Activated CD4-positive, alpha-beta T cell treated with anti-CD3 and anti-CD28 coated beads, Interleukin-2, amount 10 ng/mL, durations not matched to agents 7 days and 5 days (primary cell): ENCODE measurements at regions not wholly inside any gene's neighbourhood (a gene's known extent, or its start where the extent isn't known, plus 50 kb on each side); places are given as distances from the start of the nearest gene placed in this dataset.

ENCODE experiments used
- CTCF ChIA-PET: fragments of 350-600 bp; sonication (Branson Sonifier 250); formaldehyde crosslinking; loops from one replicate; lab custom pipeline; 2021; ENCODE audit warnings: antibody characterized with exemption; lab: Charles Lee
- POLR2A ChIA-PET: fragments of 350-600 bp; sonication (Branson Sonifier 250); formaldehyde crosslinking; loops from one replicate; lab custom pipeline; 2021; ENCODE audit warnings: antibody characterized with exemption; lab: Charles Lee
- DNase-seq: peaks from one replicate; pipeline ENCODE4 v3.0.0-alpha.2; 2020
- H3K27ac Mint-ChIP-seq: one replicate; pipeline ENCODE4 v1.8.0; 2021; ENCODE audit warnings: mild to moderate bottlenecking, moderate library complexity, mixed read lengths
- H3K27me3 Mint-ChIP-seq: one replicate; pipeline ENCODE4 v1.8.0; 2021; ENCODE audit warnings: mixed read lengths
- H3K36me3 Mint-ChIP-seq: one replicate; pipeline ENCODE4 v1.8.0; 2021; ENCODE audit warnings: low read depth, mixed read lengths
- H3K4me1 Mint-ChIP-seq: one replicate; pipeline ENCODE4 v1.8.0; 2021; ENCODE audit warnings: mixed read lengths
- H3K4me3 Mint-ChIP-seq: one replicate; pipeline ENCODE4 v1.8.0; 2021; ENCODE audit warnings: mild to moderate bottlenecking, moderate library complexity, mixed read lengths
- H3K9me3 Mint-ChIP-seq: one replicate; pipeline ENCODE4 v1.8.0; 2021; ENCODE audit warnings: mixed read lengths

DNA sequence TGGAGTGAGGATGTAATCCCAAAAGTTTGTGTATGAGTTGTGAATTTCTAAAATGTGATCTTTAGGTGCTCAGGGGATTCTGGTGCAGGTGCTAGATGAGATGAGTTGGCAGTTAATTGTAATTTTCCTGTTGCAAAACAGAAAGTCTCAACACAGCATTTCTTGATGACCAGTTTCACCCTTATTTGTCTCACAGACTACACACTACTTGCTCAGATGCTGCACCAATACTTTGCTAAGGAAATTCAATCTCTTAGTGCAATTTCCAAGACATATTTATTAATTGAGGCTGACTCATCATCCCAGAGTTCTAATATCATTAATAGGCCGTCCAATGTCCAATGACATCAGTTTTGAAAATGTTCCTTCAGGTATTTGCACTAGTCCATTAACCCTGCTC lies 159.2 kb upstream of the SFRP2 start:
- H3K27me3 Mint-ChIP-seq: peaks cover 34% of the 10 kb centered on the region
- POLR2A ChIA-PET: no interaction called here
- H3K4me1 Mint-ChIP-seq: peaks cover 22% of the 10 kb centered on the region
- peaks cover 10% of the 10 kb centered on the region for H3K9me3 Mint-ChIP-seq
- no peak for DNase-seq
- CTCF ChIA-PET: no interaction called here
- H3K27ac Mint-ChIP-seq: no peak overlapping the region
- no peak overlapping the region for H3K4me3 Mint-ChIP-seq
- peaks cover 2% of the 10 kb centered on the region for H3K36me3 Mint-ChIP-seq

DNA sequence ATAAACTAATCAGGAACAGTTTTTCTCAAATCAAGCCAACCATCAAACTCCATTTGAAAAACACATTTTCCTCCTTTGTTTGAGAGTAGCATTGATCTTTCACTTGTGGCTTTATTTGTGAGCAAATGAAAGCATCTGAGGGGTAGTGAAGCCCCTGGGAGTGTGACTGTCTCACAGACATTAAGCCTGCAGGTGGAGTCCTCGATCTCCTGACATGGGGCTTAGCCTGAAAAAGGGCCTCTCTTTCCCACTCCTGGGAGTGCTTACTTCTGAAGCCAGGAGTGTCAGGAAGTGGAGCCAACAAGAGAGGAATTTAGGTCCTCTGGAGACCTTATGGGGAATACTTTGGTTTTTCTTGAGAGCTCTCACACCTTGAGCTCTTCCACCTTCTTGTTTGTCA lies 158.2 kb upstream of the SFRP2 start:
- ChIA-PET POLR2A (no interaction called here), CTCF (no interaction called here)
- peaks cover 33% of the 10 kb centered on the region for H3K27me3 Mint-ChIP-seq
- H3K27ac Mint-ChIP-seq: no peak overlapping the region
- peaks cover 2% of the 10 kb centered on the region for H3K36me3 Mint-ChIP-seq
- H3K4me3 Mint-ChIP-seq: no peak overlapping the region
- H3K9me3 Mint-ChIP-seq: peaks cover 10% of the 10 kb centered on the region
- H3K4me1 Mint-ChIP-seq: peaks cover 22% of the 10 kb centered on the region
- DNase-seq: no peak

DNA sequence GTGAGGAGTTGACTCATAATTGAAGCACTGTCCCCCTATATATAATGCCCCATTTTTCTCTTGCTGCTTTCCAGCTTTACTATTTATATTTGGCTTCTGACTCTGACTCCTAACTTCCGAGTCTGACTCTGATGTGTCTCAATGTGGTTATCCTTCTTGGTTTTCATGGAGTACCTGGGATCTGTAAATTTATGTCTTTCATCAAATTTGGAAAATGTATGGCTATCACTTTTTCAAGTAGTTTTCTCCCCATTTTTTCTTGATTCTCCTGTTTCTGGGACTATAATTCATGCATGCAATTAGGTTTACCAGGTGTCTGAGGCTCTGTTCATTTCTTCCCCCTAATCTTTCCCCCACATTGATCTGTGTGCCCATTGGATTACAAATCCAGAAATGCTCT lies 156.8 kb upstream of the SFRP2 start:
- POLR2A ChIA-PET: no interaction called here
- Mint-ChIP-seq H3K4me1 (peaks cover 20% of the 10 kb centered on the region), H3K36me3 (peaks cover 2% of the 10 kb centered on the region), H3K27ac (no peak overlapping the region), H3K4me3 (no peak overlapping the region), H3K27me3 (peaks cover 38% of the 10 kb centered on the region), H3K9me3 (peaks cover 10% of the 10 kb centered on the region)
- CTCF ChIA-PET: no interaction called here
- DNase-seq: no peak

DNA sequence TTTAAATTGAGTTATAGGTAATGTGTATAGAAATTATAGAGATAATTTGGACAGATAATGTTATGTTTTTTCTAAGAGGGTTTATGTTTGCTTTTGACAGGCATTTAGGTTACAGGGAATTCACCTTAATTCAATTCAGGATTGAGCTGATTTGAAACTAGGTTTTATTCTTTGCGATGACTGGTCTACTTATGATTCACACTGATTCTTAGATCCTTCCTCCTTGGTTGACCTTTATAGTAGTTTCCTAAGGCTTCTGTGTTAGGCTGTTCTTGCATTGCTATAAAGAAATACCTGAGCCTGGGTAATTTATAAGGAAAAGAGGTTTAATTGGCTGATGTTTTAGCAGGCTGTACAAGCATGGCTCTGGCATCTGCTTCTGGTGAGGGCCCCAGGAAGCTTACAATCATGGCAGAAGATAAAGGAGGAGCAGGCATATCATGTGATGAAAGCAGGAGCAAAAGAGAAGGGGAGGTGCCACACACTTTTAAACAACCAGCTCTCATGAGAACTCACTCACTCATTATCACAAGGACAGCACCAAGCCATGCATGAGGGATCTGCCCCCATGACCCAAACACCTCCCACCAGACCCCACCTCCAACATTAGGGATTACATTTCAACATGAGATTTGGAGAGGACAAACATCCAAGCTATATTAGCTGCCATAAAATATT lies 155.0 kb upstream of the SFRP2 start:
- no peak overlapping the region for H3K27ac Mint-ChIP-seq
- ChIA-PET POLR2A (no interaction called here), CTCF (interaction anchor here (0.6 kb wide), 1 partner anchor 1027 kb away, joined by 4 read pairs; no protein-coding TSS in a partner anchor)
- peaks cover 4% of the 10 kb centered on the region for H3K4me1 Mint-ChIP-seq
- peaks cover 2% of the 10 kb centered on the region for H3K36me3 Mint-ChIP-seq
- H3K9me3 Mint-ChIP-seq: peaks cover 10% of the 10 kb centered on the region
- no peak overlapping the region for H3K4me3 Mint-ChIP-seq
- no peak for DNase-seq
- H3K27me3 Mint-ChIP-seq: peaks cover 36% of the 10 kb centered on the region

DNA sequence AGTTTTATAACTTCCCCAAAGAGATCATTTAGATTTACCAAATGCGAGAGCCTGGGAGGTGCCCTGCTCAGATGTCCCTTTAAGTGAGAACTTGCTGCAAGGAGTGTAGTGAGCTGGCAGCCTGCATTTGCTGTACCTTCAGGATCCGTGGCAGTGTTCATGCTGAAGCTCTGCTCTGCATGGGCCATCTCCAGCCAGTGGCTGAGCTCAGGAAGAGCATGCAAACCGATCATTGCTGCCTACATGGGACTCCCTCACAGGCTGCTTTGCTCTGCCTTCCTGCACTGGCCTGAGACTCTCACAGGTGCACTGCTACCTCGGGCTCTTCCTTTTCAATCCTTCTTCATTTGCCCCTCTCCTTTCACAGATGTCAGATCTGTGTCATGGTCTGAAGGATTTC lies 152.0 kb upstream of the SFRP2 start:
- no peak for DNase-seq
- Mint-ChIP-seq H3K9me3 (peaks cover 6% of the 10 kb centered on the region), H3K27ac (no peak overlapping the region), H3K36me3 (peaks cover 2% of the 10 kb centered on the region), H3K4me1 (no peaks in the 10 kb centered on the region), H3K4me3 (no peak overlapping the region), H3K27me3 (peaks cover 28% of the 10 kb centered on the region)
- POLR2A ChIA-PET: interaction anchor here (0.6 kb wide), 1 partner anchor 768 kb away, joined by 3 read pairs; no protein-coding TSS in a partner anchor
- CTCF ChIA-PET: interaction anchor here (0.7 kb wide), 1 partner anchor 18 kb away, joined by 3 read pairs; no protein-coding TSS in a partner anchor

DNA sequence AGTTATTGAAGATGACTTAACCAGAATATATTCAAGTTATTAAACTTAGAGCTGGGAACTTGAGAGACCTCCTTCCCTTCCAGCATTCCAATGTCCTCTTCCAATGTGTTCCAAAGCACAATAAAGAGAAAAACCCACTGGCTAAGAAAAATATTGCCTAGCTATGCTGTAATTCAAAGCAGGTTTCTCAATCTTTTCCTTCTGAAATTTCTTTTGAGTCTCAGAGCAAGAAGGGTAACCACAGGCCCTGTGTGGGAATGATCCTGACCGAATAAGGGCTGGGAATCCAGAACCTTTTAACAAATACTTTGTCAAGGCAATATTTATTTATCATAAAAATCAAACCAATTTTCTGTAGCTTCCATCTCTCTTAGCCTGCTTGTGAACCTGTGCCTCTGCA lies 150.7 kb upstream of the SFRP2 start:
- Mint-ChIP-seq H3K4me3 (no peak overlapping the region), H3K27ac (no peak overlapping the region), H3K9me3 (no peaks in the 10 kb centered on the region), H3K36me3 (peaks cover 2% of the 10 kb centered on the region), H3K27me3 (peaks cover 27% of the 10 kb centered on the region), H3K4me1 (no peaks in the 10 kb centered on the region)
- ChIA-PET CTCF (no interaction called here), POLR2A (no interaction called here)
- DNase-seq: no peak

DNA sequence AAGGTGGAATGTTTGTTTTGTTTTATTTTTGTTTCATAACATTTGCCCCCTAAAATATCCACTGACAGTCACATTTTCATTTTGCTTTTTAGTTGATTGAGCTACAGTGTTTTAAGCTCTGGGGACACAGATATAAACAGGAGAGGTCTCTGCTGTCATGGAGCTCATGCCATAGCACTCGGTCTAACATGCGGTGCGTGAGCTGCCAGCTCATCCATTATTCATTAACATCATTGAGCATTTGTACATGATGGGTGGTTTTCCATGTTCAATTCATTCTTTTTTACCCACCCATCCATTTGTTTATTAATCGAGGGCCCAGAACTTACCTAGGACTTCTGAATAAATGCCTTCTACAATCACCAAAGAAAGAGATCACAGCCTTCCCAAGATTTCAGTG lies 150.1 kb upstream of the SFRP2 start:
- H3K4me1 Mint-ChIP-seq: no peaks in the 10 kb centered on the region
- peaks cover 2% of the 10 kb centered on the region for H3K36me3 Mint-ChIP-seq
- no peak overlapping the region for H3K4me3 Mint-ChIP-seq
- no peak for DNase-seq
- no peaks in the 10 kb centered on the region for H3K9me3 Mint-ChIP-seq
- POLR2A ChIA-PET: interaction anchor here (0.5 kb wide), 1 partner anchor 156 kb away, joined by 3 read pairs; no protein-coding TSS in a partner anchor
- no peak overlapping the region for H3K27ac Mint-ChIP-seq
- CTCF ChIA-PET: no interaction called here
- peaks cover 27% of the 10 kb centered on the region for H3K27me3 Mint-ChIP-seq

DNA sequence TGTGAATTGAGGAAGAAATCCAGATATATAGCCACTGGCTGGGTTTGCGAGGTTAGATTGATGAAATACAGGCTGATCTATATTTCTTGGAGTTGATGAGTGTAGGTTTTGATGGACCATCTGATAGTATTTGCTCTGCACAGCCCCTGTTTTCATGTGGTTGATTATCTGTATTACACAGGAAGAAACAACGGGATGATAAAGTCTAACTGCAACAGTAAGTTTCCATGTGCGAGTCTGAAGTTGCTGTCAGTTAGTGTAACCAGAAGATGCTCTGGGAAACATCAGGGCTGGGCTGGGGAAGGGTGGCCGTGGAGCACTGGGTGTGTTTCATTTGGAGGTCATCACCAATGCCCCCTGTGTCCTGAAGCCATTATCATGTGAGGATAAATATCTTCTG lies 148.4 kb upstream of the SFRP2 start:
- no peaks in the 10 kb centered on the region for H3K36me3 Mint-ChIP-seq
- no peak overlapping the region for H3K27ac Mint-ChIP-seq
- no peaks in the 10 kb centered on the region for H3K4me1 Mint-ChIP-seq
- H3K4me3 Mint-ChIP-seq: no peak overlapping the region
- H3K27me3 Mint-ChIP-seq: peaks cover 32% of the 10 kb centered on the region
- CTCF ChIA-PET: no interaction called here
- POLR2A ChIA-PET: no interaction called here
- no peak for DNase-seq
- H3K9me3 Mint-ChIP-seq: no peaks in the 10 kb centered on the region

DNA sequence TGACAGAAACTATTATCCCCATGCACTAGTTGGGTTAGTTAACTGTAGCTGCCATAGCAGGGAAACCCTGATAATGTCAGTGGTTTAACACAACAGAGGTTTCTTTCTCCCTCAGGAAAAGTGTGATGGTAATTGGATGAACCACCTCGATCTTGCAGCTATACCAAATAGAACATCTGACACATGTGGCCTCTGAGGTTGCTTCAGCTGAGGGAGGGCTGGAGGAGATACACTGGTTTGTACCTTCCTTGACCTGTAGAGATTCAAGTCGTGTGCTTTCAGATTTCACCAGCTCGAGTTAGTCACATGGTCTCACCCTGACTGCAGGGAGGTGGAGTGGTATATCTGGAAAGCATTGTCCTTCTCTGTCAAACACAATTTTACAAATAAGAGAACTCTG lies 147.2 kb upstream of the SFRP2 start:
- Mint-ChIP-seq H3K4me1 (no peaks in the 10 kb centered on the region), H3K9me3 (no peaks in the 10 kb centered on the region), H3K27me3 (peaks cover 27% of the 10 kb centered on the region), H3K4me3 (no peak overlapping the region), H3K36me3 (no peaks in the 10 kb centered on the region), H3K27ac (no peak overlapping the region)
- ChIA-PET POLR2A (no interaction called here), CTCF (no interaction called here)
- DNase-seq: no peak

DNA sequence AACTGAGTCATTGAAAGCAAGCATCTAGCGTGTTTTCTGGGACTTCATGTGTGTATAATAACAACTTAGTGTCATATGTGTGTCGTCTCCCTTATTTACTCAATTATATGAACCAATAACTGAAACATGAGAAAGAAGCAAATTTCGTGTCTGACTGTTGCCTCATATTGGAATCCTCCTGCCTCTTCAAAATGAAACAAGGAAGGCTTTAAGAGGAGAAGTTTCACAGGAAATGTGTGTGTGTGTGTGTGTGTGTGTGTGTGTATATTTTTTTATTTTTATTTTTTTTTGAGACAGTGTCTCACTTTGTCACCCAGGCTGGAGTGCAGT lies 145.8 kb upstream of the SFRP2 start:
- H3K4me3 Mint-ChIP-seq: no peak overlapping the region
- no peaks in the 10 kb centered on the region for H3K36me3 Mint-ChIP-seq
- H3K27ac Mint-ChIP-seq: no peak overlapping the region
- H3K9me3 Mint-ChIP-seq: no peaks in the 10 kb centered on the region
- ChIA-PET POLR2A (no interaction called here), CTCF (no interaction called here)
- peaks cover 22% of the 10 kb centered on the region for H3K27me3 Mint-ChIP-seq
- no peaks in the 10 kb centered on the region for H3K4me1 Mint-ChIP-seq
- DNase-seq: no peak

DNA sequence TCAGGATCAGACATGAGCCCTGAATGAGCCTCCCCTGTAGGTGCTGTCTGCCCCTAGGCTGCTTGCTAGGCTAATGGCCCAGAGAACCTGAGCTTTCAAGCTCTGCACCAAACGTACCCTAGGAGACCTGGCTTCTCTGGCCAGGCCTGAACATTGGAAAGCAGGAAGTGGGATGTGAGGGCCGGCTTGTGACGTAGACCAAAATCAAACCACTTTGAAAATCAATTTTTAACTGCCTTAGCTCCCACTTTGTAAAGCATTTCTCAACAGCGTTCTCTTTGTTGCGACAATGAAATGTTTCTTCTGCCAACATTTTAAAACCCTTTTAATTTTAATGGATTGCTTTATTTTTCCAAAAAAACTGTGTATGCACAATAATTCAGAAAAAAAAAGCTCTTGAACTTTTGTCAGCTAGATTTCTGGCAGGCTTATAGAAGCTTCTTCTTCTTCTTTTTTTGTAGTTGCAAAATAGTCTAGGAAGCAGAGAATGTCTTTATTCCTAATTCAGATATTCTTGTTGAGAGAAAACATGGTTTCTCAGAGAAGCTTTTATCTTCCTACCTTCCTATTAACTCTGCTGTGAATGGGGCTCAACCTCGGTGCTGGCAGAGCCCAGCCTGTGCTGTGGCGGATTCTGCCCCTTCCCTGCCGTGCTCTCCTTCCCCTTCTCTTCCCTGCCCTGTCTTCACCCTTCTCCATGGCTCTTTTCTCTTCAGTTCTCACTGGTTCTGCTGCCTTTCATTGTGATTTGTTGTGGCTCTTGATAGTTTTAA lies 145.2 kb upstream of the SFRP2 start:
- H3K27me3 Mint-ChIP-seq: peaks cover 21% of the 10 kb centered on the region
- DNase-seq: no peak
- no peaks in the 10 kb centered on the region for H3K4me1 Mint-ChIP-seq
- no peaks in the 10 kb centered on the region for H3K9me3 Mint-ChIP-seq
- POLR2A ChIA-PET: no interaction called here
- H3K4me3 Mint-ChIP-seq: no peak overlapping the region
- no peak overlapping the region for H3K27ac Mint-ChIP-seq
- CTCF ChIA-PET: interaction anchor here (0.6 kb wide), 1 partner anchor 810 kb away, joined by 4 read pairs; the partner anchor contains the start of gene LRAT
- no peaks in the 10 kb centered on the region for H3K36me3 Mint-ChIP-seq

DNA sequence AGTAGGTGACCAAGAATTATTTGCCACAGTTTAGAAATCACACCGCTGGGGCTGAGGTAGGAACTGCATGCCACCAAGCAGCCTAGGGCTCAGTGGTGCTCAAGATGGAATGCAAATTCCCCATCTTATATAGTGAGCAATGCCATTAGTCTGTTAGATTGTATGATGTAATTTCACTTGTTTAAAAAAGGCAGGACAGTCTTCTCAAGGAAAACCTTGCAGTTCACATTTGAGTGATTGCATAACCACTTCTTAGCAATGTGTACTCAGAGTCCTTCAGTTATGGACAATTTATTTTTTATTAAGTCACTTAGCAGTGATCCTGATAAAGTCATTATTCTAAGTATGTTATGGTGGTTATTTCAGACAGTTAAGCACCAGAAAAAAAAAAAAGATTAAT lies 142.9 kb upstream of the SFRP2 start:
- H3K4me1 Mint-ChIP-seq: no peaks in the 10 kb centered on the region
- CTCF ChIA-PET: no interaction called here

DNA sequence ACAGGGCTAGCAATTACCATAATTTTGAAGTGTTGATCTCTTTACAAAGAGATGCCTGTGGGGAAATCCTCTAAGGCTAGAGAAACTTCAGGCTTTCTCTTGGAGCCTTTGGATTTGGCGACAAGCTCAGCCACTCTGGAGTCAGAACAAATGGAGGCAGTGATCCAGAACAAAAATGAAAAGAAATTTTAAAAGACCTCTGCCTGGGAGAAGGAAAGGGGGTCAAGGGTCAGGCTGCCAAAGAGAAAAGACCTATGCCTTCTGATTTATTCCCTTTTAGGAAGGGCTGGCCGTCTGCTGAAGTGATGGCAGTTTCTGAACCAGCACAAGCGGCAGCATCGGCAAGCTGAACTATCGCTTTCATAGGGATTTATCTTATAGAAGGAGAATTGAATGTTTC lies 140.8 kb upstream of the SFRP2 start:
- ChIA-PET CTCF (no interaction called here), POLR2A (no interaction called here)
- Mint-ChIP-seq H3K4me1 (no peaks in the 10 kb centered on the region), H3K4me3 (no peak overlapping the region), H3K36me3 (no peaks in the 10 kb centered on the region), H3K27me3 (peaks cover 10% of the 10 kb centered on the region), H3K27ac (no peak overlapping the region), H3K9me3 (no peaks in the 10 kb centered on the region)
- no peak for DNase-seq

More for the DNA sequence above, 142.9 kb upstream of the SFRP2 start:
- DNase-seq: no peak
- Mint-ChIP-seq H3K9me3 (no peaks in the 10 kb centered on the region), H3K36me3 (no peaks in the 10 kb centered on the region), H3K4me3 (no peak overlapping the region), H3K27me3 (peaks cover 14% of the 10 kb centered on the region), H3K27ac (no peak overlapping the region)
- POLR2A ChIA-PET: no interaction called here
